Mammary epithelial cell (primary cell): ENCODE measurements at regions not wholly inside any gene's neighbourhood (a gene's known extent, or its start where the extent isn't known, plus 50 kb on each side); places are given as distances from the start of the nearest gene placed in this dataset.

Source experiments
- EZH2 ChIP-seq: IDR thresholded peaks from 2 replicates; pipeline ENCODE4 v1.6.1; 2012; ENCODE audit warnings: low read length, inconsistent platforms, borderline replicate concordance
- TF ChIP-seq, protein P1 (sequence below), 2 donors: IDR thresholded peaks in 1 of 2; conservative IDR thresholded peaks in 1 of 2; 2 replicates each; pipeline ENCODE4 v1.5.1; 2011 to 2012; ENCODE audit warnings: inconsistent platforms in 2 of 2, low read length in 2 of 2, mild to moderate bottlenecking in 2 of 2, control low read depth in 1 of 2, low read depth in 1 of 2; ENCODE audit not compliant: insufficient read depth in 1 of 2; ENCODE audit errors: extremely low read depth in 1 of 2

DNA sequence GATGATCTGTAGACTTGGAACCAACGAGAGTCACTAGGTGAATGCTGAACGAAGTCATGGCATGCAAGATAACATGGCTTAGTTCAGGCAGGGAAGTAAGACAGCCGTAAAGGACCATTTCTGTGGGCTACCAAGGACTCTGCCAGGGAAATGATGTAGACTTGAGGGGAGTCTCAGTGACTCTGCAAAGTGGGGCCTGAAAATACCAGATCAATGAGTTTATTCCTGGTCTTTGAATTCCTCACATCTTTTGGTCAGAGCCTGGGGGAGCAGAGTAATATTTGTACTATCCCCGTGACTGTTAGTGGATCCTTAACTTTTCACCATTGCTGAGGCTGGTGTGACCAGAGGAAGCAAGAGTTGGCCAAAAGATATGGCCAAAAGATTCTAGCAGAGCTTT lies 60.7 kb upstream of the INHBA start:
- TF ChIP-seq, protein P1, sequence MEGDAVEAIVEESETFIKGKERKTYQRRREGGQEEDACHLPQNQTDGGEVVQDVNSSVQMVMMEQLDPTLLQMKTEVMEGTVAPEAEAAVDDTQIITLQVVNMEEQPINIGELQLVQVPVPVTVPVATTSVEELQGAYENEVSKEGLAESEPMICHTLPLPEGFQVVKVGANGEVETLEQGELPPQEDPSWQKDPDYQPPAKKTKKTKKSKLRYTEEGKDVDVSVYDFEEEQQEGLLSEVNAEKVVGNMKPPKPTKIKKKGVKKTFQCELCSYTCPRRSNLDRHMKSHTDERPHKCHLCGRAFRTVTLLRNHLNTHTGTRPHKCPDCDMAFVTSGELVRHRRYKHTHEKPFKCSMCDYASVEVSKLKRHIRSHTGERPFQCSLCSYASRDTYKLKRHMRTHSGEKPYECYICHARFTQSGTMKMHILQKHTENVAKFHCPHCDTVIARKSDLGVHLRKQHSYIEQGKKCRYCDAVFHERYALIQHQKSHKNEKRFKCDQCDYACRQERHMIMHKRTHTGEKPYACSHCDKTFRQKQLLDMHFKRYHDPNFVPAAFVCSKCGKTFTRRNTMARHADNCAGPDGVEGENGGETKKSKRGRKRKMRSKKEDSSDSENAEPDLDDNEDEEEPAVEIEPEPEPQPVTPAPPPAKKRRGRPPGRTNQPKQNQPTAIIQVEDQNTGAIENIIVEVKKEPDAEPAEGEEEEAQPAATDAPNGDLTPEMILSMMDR (conservative IDR thresholded peaks at IDR 0.05 in 1 of 2, IDR thresholded peaks at IDR 0.05 in 1 of 2; ENCODE audit: extremely low read depth in 1 of 2, insufficient read depth in 1 of 2, low read depth in 1 of 2, low read length in 2 of 2) = no peak
- no peak for TF ChIP-seq EZH2
